ENCODE measurements at regions not wholly inside any gene's neighbourhood (a gene's known extent, or its start where the extent isn't known, plus 50 kb on each side); places are given as distances from the start of the nearest gene placed in this dataset.

GRCh38 chr14:97368900-97369564 lies 571.9 kb downstream of the VRK1 start:
- no peak overlapping the region for H3K27ac ChIP-seq (replicated peaks)
- H3K4me3 ChIP-seq (replicated peaks; ENCODE audit: insufficient read depth, low read length) = no peak overlapping the region
- no peak for DNase-seq (ENCODE audit: low read depth in 1 of 2, low spot score in 1 of 2)
- TF ChIP-seq GABPA (IDR thresholded peaks at IDR 0.05; ENCODE audit: low read depth) (no peak), REST (IDR thresholded peaks at IDR 0.05; ENCODE audit: insufficient replicate concordance, low read depth) (no peak), CTCF (IDR thresholded peaks at IDR 0.05; ENCODE audit: insufficient read depth, low read length) (no peak), SPI1 (IDR thresholded peaks at IDR 0.05; ENCODE audit: borderline replicate concordance, low read depth) (no peak), POLR2AphosphoS5 (IDR thresholded peaks at IDR 0.05; ENCODE audit: low read depth) (no peak)
- H3K27me3 ChIP-seq (ENCODE audit: insufficient read depth, poor library complexity, severe bottlenecking) = no peaks in the 10 kb centered on the region

- Histone ChIP-seq H3K27me3 (ENCODE audit: insufficient read depth, poor library complexity, severe bottlenecking) (no peaks in the 10 kb centered on the region), H3K4me3 (replicated peaks; ENCODE audit: insufficient read depth, low read length) (no peak overlapping the region), H3K27ac (replicated peaks) (no peak overlapping the region)
- no peak for DNase-seq (ENCODE audit: low read depth in 1 of 2, low spot score in 1 of 2)
- TF ChIP-seq CTCF (IDR thresholded peaks at IDR 0.05; ENCODE audit: insufficient read depth, low read length) (no peak), SPI1 (IDR thresholded peaks at IDR 0.05; ENCODE audit: borderline replicate concordance, low read depth) (no peak), REST (IDR thresholded peaks at IDR 0.05; ENCODE audit: insufficient replicate concordance, low read depth) (no peak), POLR2AphosphoS5 (IDR thresholded peaks at IDR 0.05; ENCODE audit: low read depth) (no peak), GABPA (IDR thresholded peaks at IDR 0.05; ENCODE audit: low read depth) (no peak)
Measured at GRCh38 chr14:97369901-97370300, 572.7 kb downstream of the VRK1 start.

GRCh38 chr14:97376310-97376709 lies 579.1 kb downstream of the VRK1 start:
- DNase-seq (ENCODE audit: low read depth in 1 of 2, low spot score in 1 of 2) = no peak
- H3K4me3 ChIP-seq (replicated peaks; ENCODE audit: insufficient read depth, low read length) = no peak overlapping the region
- TF ChIP-seq GABPA (IDR thresholded peaks at IDR 0.05; ENCODE audit: low read depth) = no peak
- no peak for TF ChIP-seq REST (IDR thresholded peaks at IDR 0.05; ENCODE audit: insufficient replicate concordance, low read depth)
- no peak for TF ChIP-seq SPI1 (IDR thresholded peaks at IDR 0.05; ENCODE audit: borderline replicate concordance, low read depth)
- TF ChIP-seq CTCF (IDR thresholded peaks at IDR 0.05; ENCODE audit: insufficient read depth, low read length) = no peak
- no peak for TF ChIP-seq POLR2AphosphoS5 (IDR thresholded peaks at IDR 0.05; ENCODE audit: low read depth)
- no peaks in the 10 kb centered on the region for H3K27me3 ChIP-seq (ENCODE audit: insufficient read depth, poor library complexity, severe bottlenecking)
- H3K27ac ChIP-seq (replicated peaks) = no peak overlapping the region
